HUDEP-2 (cell line): ENCODE measurements at regions not wholly inside any gene's neighbourhood (a gene's known extent, or its start where the extent isn't known, plus 50 kb on each side); places are given as distances from the start of the nearest gene placed in this dataset.

Experiments
- DNase-seq, 76 experiments: peaks; one replicate each; lab custom pipeline; 2025; ENCODE audit not compliant: unreplicated experiment in 76 of 76; lab: John Stamatoyannopoulos, UW

- no peak for DNase-seq
Measured at GRCh38 chr17:77859035-77859810, 99.3 kb upstream of the TNRC6C start.

- DNase-seq, result no peak
Measured at GRCh38 chr17:77861133-77861695, 97.3 kb upstream of the TNRC6C start.

GRCh38 chr17:77861981-77862645 lies 96.4 kb upstream of the TNRC6C start:
- no peak for DNase-seq

- DNase-seq, result no peak
Measured at GRCh38 chr17:77862890-77863813, 95.4 kb upstream of the TNRC6C start.

GRCh38 chr17:77863814-77864161 lies 94.7 kb upstream of the TNRC6C start:
- no peak for DNase-seq

- DNase-seq, result no peak
Measured at GRCh38 chr17:77864234-77865111, 94.0 kb upstream of the TNRC6C start.

GRCh38 chr17:77865112-77865611 lies 93.3 kb upstream of the TNRC6C start:
- no peak for DNase-seq

- no peak for DNase-seq
Measured at GRCh38 chr17:77865716-77866115, 92.8 kb upstream of the TNRC6C start.

GRCh38 chr17:77867308-77867781 lies 91.2 kb upstream of the TNRC6C start:
- no peak for DNase-seq

GRCh38 chr17:77867976-77868713 lies 90.4 kb upstream of the TNRC6C start:
- DNase-seq, result no peak

GRCh38 chr17:77869041-77869599 lies 89.4 kb upstream of the TNRC6C start:
- DNase-seq, result no peak

GRCh38 chr17:77869665-77870132 lies 88.8 kb upstream of the TNRC6C start:
- no peak for DNase-seq

GRCh38 chr17:77872199-77872598 lies 86.3 kb upstream of the TNRC6C start:
- no peak for DNase-seq

- DNase-seq, result no peak
Measured at GRCh38 chr17:77872714-77873499, 85.6 kb upstream of the TNRC6C start.

GRCh38 chr17:77873500-77874302 lies 84.8 kb upstream of the TNRC6C start:
- DNase-seq, result no peak

GRCh38 chr17:77874303-77875050 lies 84.0 kb upstream of the TNRC6C start:
- no peak for DNase-seq
